HG03039 (cell line): ENCODE measurements at regions not wholly inside any gene's neighbourhood (a gene's known extent, or its start where the extent isn't known, plus 50 kb on each side); places are given as distances from the start of the nearest gene placed in this dataset.
"Not testable (repeated sequence)": the region's sequence is repeated elsewhere in the genome, so short reads cannot be mapped to it uniquely, and the experiment has no call there.

Source experiments
- ATAC-seq: cut with Tn5 transposase; IDR thresholded peaks from one replicate; pipeline ENCODE4 v1.9.1; 2021; ENCODE audit warnings: mild to moderate bottlenecking, moderate library complexity; ENCODE audit not compliant: unreplicated experiment

GRCh38 chr1:208462761-208463160 lies 218.6 kb upstream of the PLXNA2 start:
- no peak for ATAC-seq

GRCh38 chr1:208465266-208465665 lies 221.1 kb upstream of the PLXNA2 start:
- ATAC-seq, result no peak

DNA sequence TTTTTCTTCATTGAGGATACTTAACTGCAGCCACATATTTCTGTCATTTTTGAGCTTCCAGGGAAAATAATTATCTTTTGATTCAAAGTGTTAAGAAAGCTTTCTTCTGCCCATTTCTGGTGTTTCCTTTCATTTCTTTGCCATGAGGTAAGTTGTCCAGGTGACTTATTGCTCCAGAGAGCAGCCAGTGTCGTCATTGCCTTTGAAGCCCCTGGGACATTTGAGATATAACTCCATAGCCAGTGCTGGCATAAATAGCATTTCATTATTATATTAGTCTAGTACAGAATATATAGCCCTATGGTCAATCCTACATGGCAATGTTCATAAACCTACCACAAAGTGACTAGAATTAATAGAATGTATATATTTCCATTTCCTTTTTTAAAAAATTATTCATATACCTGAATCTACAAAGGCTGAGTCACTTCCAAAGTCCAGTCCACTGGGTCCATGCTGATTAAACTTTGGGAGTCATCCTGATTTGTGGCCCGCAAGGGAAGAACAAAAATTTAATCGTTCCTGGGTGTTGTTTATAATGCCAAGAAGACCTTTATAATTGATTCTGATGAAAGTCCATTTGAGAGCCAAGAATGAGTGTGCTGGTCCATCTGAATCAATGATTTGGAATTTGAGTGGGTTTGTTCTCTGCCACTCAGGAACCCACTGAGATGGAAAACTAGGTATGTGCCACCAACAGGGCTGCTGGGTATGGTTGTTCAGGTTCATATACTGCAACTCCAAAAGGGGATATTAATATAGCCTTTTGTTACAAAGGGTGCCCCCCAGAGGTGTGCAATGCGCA lies 221.8 kb upstream of the PLXNA2 start:
- ATAC-seq, result no peak

GRCh38 chr1:208467151-208467780 lies 223.1 kb upstream of the PLXNA2 start:
- ATAC-seq, result no peak

DNA sequence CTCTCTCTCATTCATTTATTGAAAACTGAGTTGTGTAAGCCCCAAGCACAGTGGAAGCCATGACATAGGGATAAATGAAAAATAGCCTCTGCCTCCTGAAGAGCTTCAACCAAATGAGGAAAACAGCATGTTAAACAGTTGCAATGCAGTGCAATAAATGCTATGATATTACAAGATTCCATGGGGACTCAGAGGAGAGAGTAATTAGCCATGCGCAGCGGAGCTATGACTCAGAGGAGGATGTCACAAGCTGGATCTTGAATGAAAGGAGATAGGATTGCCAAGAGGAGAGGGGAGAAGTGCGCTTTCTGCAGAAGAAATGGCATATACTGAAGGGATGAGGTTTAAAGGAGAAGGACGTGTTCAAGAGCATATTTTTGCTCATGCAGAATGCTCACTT lies 231.3 kb upstream of the PLXNA2 start:
- no peak for ATAC-seq

DNA sequence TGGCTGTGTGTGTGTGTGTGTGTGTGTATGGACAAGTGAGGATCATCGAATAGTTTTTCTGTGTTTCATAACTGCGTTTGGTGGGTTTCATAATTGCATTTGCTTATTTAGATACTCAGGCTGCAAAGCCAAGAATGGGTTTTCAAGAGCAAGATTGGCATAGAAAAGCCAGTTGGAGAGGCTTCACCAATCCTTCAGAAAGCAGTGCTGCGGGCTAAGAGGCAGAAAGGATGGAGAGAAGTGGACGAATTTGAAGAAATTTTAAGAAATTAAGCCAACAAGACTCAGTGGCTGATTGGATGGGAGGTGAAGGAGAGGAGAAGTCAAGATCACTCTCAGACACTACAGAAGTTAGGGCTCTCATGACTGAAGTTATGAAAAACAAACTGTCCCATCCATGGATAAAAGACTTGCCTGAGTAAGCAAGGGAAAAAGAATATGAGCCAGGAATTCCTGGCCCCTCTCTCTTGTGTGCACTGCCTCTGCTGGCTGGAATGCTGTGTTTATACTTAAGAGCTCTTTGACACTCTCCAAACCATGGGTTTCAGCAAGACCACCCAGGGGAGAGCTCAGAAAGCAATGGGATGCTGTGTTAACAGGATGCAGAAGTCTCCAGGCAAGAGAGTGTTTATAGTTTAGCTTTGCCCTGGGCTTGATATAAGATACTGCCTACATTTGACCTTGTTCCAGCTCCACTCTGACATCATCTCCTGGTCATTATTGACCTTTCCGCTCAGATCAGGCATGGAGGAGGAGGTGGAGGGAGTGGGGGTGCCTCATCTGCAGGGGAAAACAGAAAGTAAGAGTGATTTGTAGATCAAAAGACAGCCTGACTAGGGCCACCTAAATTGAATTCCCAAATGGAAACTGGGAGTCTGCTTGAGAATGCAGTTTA lies 232.0 kb upstream of the PLXNA2 start:
- ATAC-seq, result no peak

DNA sequence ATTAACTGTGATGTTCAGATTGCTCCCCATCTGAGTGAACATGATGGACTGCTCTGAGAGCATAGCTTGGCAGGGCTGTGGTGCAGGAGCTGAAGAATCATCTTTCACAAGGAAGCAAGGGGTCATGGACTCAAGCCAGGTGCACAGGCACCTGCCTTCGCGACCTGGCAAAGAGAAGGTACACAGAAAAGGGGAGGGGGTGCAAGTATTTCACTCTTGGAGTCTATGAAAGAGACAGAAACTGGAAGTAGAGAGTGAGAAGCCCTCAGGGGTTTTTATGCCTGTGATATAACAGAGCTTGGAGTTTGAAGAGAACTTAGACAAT lies 232.6 kb upstream of the PLXNA2 start:
- no peak for ATAC-seq

DNA sequence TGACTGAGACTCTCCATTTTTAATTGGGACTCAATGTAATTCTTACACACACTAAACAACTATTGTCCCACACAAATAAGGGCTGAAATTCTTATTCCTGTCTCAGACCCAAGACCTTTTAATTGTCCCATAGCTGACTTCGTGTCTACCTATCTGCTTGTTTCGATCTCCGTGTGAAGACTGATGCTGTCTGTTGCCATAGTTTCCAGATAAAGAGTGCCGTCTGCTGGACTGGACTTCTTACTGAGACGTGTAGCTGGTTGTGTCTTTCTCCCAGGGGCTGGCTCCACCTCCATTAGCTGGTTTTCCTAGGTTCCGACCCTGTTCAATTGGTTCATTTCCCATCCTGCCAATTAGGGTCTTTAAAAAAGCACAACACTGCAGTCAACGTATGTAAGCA lies 235.3 kb upstream of the PLXNA2 start:
- ATAC-seq, result no peak

DNA sequence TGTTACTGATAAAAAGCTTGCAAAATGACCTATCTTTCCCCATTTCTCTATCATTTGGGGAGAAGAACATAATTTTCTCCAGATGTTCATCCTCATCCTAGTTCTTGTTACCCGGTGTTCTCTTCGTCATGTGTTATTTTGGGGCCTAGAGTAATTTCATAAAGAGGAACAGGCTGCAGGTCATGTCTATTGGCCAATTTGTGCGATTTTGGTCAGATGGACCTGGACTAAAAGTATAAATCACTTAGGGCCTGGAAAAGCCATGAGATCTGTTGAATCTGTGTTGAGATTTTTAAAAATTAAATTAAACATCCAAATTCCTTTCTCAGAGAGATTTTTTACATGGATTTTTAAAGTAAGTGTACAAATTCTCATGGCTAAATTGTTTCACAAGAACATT lies 241.3 kb upstream of the PLXNA2 start:
- ATAC-seq, result no peak

DNA sequence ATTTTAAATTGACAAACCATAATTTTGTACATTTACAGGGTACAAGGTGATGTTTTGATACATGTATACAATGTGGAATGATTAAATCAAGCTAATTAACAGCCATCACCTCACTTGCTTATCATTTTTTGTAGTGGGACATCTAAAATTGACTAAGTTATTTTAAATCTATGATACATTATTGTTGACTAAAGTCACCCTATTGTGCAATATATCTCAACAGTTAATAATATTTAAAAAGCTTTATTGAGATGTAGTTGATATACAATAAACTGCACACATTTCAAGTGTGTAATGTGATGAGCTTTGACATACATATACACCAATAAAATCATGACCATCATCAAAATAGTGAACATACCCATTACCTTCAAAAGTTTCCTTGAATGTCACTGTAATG lies 242.5 kb upstream of the PLXNA2 start:
- no peak for ATAC-seq

DNA sequence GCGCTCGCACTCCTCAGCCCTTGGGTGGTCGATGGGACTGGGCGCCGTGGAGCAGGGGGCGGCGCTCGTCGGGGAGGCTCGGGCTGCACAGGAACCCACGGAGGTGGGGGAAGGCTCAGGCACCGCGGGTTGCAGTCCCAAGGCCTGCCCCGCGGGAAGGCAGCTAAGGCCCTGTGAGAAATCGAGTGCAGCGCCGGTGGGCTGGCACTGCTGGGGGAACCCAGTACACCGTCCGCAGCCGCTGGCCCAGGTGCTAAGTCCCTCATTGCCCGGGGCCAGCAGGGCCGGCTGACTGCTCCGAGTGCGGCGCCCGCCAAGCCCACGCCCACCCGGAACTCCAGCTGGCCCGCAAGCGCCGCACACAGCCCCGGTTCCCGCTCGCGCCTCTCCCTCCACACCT lies 244.2 kb upstream of the PLXNA2 start:
- ATAC-seq, result not testable (repeated sequence)

DNA sequence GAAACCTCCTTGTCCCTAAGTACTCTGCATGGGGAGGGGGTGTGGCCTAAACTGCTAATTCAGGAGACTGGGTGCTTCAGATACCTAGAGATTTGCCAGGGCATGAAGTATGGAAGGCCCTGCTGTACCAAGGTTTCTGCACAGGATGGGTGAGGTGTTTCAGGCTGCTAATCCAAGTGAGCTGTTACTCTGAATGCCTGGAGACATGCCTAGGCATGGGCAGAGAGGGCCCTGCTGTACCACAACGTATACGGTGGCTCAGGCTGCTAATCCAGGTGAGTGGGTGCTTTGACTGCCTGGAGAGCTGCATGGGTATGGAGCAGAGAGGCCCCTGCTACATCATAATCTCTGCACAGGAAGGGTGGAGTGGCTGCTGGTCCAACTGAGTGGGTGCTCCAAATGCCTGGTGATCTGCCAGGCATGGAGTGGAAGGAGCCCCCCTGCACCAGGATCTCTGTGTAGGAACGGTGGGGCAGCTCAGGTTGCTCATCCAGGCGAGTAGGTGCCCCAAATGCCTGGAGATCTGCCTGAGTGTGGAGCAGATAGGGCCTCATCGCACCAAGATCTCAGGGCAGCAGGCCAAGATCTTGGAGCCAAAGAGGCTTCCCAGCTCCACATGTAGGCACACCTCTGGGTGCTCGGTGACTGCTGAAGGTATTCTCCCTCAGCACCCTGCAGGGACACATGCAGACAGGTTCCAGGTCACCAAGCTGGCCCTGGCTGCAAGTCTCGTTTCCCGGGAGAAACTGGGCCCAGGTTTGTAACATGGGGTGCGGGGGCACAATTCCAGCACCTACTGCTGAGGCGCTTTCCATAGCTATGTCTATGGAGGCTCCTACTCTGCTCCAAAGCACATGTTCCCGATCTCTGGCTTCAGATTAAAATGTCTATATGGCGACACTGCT lies 252.5 kb upstream of the PLXNA2 start:
- ATAC-seq, result no peak

GRCh38 chr1:208497866-208498541 lies 253.8 kb upstream of the PLXNA2 start:
- no peak for ATAC-seq

GRCh38 chr1:208499026-208499425 lies 254.8 kb upstream of the PLXNA2 start:
- no peak for ATAC-seq

GRCh38 chr1:208499601-208500000 lies 255.4 kb upstream of the PLXNA2 start:
- no peak for ATAC-seq

DNA sequence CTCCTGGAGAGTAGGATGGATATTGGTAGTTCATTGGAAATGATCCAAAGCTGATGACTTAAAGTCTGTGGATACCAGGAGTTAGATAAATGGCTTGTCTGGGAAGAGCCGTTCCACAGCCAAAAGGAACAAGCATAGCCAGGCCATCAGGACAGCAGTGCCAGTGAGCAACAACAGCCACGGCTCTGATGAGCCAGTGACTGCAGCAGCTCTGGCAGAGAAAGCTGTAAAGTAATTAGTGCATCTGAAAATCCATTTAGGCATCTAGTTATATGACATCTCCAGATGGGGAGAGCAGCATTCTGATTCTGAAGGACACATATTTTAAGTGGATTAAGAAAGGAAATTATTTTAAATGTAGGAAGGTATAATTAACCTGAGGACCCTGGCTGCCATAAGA lies 256.2 kb upstream of the PLXNA2 start:
- no peak for ATAC-seq

GRCh38 chr1:208501542-208501941 lies 257.4 kb upstream of the PLXNA2 start:
- ATAC-seq, result no peak

GRCh38 chr1:208503787-208504186 lies 259.6 kb upstream of the PLXNA2 start:
- no peak for ATAC-seq

GRCh38 chr1:208506812-208507211 lies 262.6 kb upstream of the PLXNA2 start:
- ATAC-seq, result no peak

- no peak for ATAC-seq
Observed at GRCh38 chr1:208509072-208509471, 264.9 kb upstream of the PLXNA2 start.
